Type B pancreatic cell (in vitro differentiated cells): ENCODE measurements at regions not wholly inside any gene's neighbourhood (a gene's known extent, or its start where the extent isn't known, plus 50 kb on each side); places are given as distances from the start of the nearest gene placed in this dataset.

Source experiments
- DNase-seq: peaks from one replicate; pipeline ENCODE4 v3.0.0; 2021; ENCODE audit warnings: mixed read lengths; ENCODE audit not compliant: unreplicated experiment; ENCODE audit errors: extremely low spot score
- H3K27ac Mint-ChIP-seq: 2 replicates; pipeline ENCODE4 v1.8.0; 2021; ENCODE audit warnings: mild to moderate bottlenecking, mixed read lengths
- H3K27me3 Mint-ChIP-seq: 2 replicates; pipeline ENCODE4 v1.8.0; 2021; ENCODE audit warnings: mixed read lengths
- H3K36me3 Mint-ChIP-seq: 2 replicates; pipeline ENCODE4 v1.8.0; 2021; ENCODE audit warnings: mixed read lengths
- H3K4me1 Mint-ChIP-seq: one replicate; pipeline ENCODE4 v1.8.0; 2021; ENCODE audit warnings: mixed read lengths; ENCODE audit not compliant: unreplicated experiment
- H3K4me3 Mint-ChIP-seq: 2 replicates; pipeline ENCODE4 v1.8.0; 2021; ENCODE audit warnings: mild to moderate bottlenecking, mixed read lengths
- H3K9me3 Mint-ChIP-seq: 2 replicates; pipeline ENCODE4 v1.8.0; 2021; ENCODE audit warnings: mixed read lengths
- CTCF ChIP-seq: fragments of 200-600 bp; sonication (generic); conservative IDR thresholded peaks from 2 replicates; pipeline ENCODE4 v1.5.0; 2021; ENCODE audit warnings: antibody characterized with exemption, mild to moderate bottlenecking

- Mint-ChIP-seq H3K9me3 (no peaks in the 10 kb centered on the region), H3K27me3 (no peaks in the 10 kb centered on the region), H3K4me1 (no peaks in the 10 kb centered on the region), H3K4me3 (no peak overlapping the region), H3K36me3 (no peaks in the 10 kb centered on the region), H3K27ac (no peak overlapping the region)
- no peak for DNase-seq
- TF ChIP-seq CTCF = no peak
Measured at GRCh38 chr6:54629131-54629530, 217.4 kb upstream of the FAM83B start.

DNA sequence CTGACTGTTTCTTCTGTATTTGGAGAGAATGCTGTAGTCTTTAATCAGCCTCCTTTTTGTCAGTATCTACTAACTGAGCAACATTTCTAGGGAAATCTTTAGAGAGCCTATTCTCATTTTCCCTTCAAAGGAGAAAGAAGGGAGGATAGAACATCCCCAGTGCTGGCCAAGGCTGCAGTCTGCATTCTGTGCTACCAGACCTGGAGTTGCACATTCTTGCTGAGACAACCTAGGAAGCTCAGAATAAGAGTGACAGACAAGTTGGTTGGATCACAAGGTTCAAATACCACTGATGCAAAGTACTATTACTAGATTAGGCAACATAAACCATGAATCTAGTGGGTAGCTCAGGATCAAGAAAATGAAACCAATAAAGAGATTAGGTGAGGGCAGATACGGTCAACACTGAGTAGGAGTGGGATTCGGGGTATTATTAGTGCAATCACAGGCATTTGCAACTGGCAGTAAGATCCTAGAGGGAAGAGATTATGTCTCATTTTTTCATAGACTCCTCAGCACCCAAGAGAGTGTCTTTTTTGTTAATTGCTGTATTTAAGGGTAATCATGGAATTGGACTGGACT lies 213.5 kb upstream of the FAM83B start:
- no peaks in the 10 kb centered on the region for H3K36me3 Mint-ChIP-seq
- H3K9me3 Mint-ChIP-seq = no peaks in the 10 kb centered on the region
- H3K4me3 Mint-ChIP-seq = no peak overlapping the region
- DNase-seq = no peak
- no peak for TF ChIP-seq CTCF
- H3K27me3 Mint-ChIP-seq = no peaks in the 10 kb centered on the region
- H3K27ac Mint-ChIP-seq = no peak overlapping the region
- no peaks in the 10 kb centered on the region for H3K4me1 Mint-ChIP-seq

- no peak for DNase-seq
- no peak overlapping the region for H3K4me3 Mint-ChIP-seq
- no peaks in the 10 kb centered on the region for H3K36me3 Mint-ChIP-seq
- no peaks in the 10 kb centered on the region for H3K9me3 Mint-ChIP-seq
- H3K27me3 Mint-ChIP-seq = no peaks in the 10 kb centered on the region
- no peaks in the 10 kb centered on the region for H3K4me1 Mint-ChIP-seq
- H3K27ac Mint-ChIP-seq = no peak overlapping the region
- no peak for TF ChIP-seq CTCF
Measured at GRCh38 chr6:54633601-54634000, 213.0 kb upstream of the FAM83B start.

DNA sequence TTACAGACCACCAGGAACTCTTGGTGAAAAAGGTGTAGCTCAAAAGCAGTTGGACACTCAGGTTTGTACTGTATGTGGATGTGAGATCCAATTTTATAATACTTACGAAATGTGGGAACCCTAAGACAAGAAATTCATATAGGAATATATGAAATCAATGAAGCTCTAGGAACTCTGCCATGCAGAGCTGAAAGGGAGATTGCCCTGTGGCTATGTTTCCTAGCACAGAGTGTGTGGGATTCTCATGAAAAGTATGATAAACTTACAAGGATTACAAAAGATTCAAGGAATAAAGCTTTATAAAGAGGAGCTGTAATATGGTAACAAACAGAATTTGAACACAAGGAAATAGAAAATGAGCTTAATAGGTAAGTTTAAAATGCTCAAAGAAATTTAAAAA lies 205.7 kb upstream of the FAM83B start:
- no peak overlapping the region for H3K27ac Mint-ChIP-seq
- H3K27me3 Mint-ChIP-seq = no peaks in the 10 kb centered on the region
- no peak for DNase-seq
- TF ChIP-seq CTCF = no peak
- no peak overlapping the region for H3K4me3 Mint-ChIP-seq
- no peaks in the 10 kb centered on the region for H3K4me1 Mint-ChIP-seq
- no peaks in the 10 kb centered on the region for H3K36me3 Mint-ChIP-seq
- no peaks in the 10 kb centered on the region for H3K9me3 Mint-ChIP-seq

- H3K27ac Mint-ChIP-seq = no peak overlapping the region
- no peaks in the 10 kb centered on the region for H3K36me3 Mint-ChIP-seq
Measured at GRCh38 chr6:54646069-54646950, 200.3 kb upstream of the FAM83B start.

More at GRCh38 chr6:54646069-54646950, 200.3 kb upstream of the FAM83B start:
- Mint-ChIP-seq H3K27me3 (no peaks in the 10 kb centered on the region), H3K4me1 (no peaks in the 10 kb centered on the region), H3K9me3 (no peaks in the 10 kb centered on the region), H3K4me3 (no peak overlapping the region)
- DNase-seq = no peak
- no peak for TF ChIP-seq CTCF
